ENCODE measurements at regions not wholly inside any gene's neighbourhood (a gene's known extent, or its start where the extent isn't known, plus 50 kb on each side); places are given as distances from the start of the nearest gene placed in this dataset.

DNA sequence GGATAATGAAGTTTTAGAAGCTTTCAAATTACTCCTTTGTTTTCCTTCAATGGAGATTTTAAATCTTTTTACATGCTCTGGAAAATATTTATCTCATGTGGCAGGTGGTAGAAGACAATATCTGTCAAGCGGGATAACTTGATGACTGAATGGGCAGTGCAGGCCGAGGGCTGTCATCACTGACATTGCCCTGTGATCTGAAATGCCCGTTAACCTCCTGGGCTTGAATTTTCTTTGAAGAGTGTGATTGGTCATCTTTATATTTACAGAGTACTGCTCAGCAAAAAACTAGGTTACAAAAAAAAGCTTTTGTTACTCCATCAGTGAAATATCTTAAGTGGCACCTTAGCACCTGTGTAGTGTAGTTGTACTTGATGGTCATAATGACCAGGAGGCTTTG lies 147.5 kb downstream of the GATB start:
- TF ChIP-seq, protein P1, sequence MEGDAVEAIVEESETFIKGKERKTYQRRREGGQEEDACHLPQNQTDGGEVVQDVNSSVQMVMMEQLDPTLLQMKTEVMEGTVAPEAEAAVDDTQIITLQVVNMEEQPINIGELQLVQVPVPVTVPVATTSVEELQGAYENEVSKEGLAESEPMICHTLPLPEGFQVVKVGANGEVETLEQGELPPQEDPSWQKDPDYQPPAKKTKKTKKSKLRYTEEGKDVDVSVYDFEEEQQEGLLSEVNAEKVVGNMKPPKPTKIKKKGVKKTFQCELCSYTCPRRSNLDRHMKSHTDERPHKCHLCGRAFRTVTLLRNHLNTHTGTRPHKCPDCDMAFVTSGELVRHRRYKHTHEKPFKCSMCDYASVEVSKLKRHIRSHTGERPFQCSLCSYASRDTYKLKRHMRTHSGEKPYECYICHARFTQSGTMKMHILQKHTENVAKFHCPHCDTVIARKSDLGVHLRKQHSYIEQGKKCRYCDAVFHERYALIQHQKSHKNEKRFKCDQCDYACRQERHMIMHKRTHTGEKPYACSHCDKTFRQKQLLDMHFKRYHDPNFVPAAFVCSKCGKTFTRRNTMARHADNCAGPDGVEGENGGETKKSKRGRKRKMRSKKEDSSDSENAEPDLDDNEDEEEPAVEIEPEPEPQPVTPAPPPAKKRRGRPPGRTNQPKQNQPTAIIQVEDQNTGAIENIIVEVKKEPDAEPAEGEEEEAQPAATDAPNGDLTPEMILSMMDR (IDR thresholded peaks at IDR 0.05; ENCODE audit: poor library complexity), result no peak
- TF ChIP-seq EZH2phosphoT487 (IDR thresholded peaks at IDR 0.05; ENCODE audit: low read depth, severe bottlenecking, unreplicated experiment) (no peak), EZH2 (IDR thresholded peaks at IDR 0.05; ENCODE audit: borderline replicate concordance) (no peak)
